Gastrocnemius medialis (tissue), 4 donors: ENCODE measurements at regions not wholly inside any gene's neighbourhood (a gene's known extent, or its start where the extent isn't known, plus 50 kb on each side); places are given as distances from the start of the nearest gene placed in this dataset.

Source experiments
- ATAC-seq, 2 donors: fragments of 150-250 bp; one replicate each; pipeline ENCODE4 v1.9.1; 2016
- DNase-seq, 2 donors: peaks; one replicate each; pipeline ENCODE4 v3.0.0-alpha.2; 2019
- H3K27ac ChIP-seq, 4 donors: fragments of 200-600 bp; sonication (generic); 1 replicate in 1 of 4; 2 replicates in 3 of 4; pipeline ENCODE4 v1.5.1; 2016 to 2018; ENCODE audit warnings: mild to moderate bottlenecking in 2 of 4, moderate library complexity in 1 of 4
- H3K27me3 ChIP-seq, 3 donors: fragments of 200-600 bp; sonication (generic) in 2 of 3; 1 replicate in 1 of 3; 2 replicates in 2 of 3; pipeline versions ENCODE4 v1.5.1 to v1.6.0; 2016 to 2019; ENCODE audit warnings: mild to moderate bottlenecking in 1 of 3, moderate library complexity in 1 of 3
- H3K36me3 ChIP-seq, 2 donors: fragments of 200-600 bp; sonication (generic) in 1 of 2; one replicate each; pipeline ENCODE4 v1.5.1; 2017 to 2018
- H3K4me1 ChIP-seq, 2 donors: fragments of 200-600 bp; sonication (generic) in 1 of 2; one replicate each; pipeline ENCODE4 v1.5.1; 2016 to 2017; ENCODE audit warnings: mild to moderate bottlenecking in 2 of 2
- H3K4me3 ChIP-seq, 4 donors: fragments of 200-600 bp; sonication (generic) in 3 of 4; 1 replicate in 1 of 4; 2 replicates in 3 of 4; pipeline ENCODE4 v1.5.1; 2016 to 2019; ENCODE audit warnings: mild to moderate bottlenecking in 2 of 4
- H3K9me3 ChIP-seq, 3 donors: fragments of 200-600 bp; sonication (generic) in 2 of 3; 1 replicate in 1 of 3; 2 replicates in 2 of 3; pipeline ENCODE4 v1.5.1; 2016 to 2019
- POLR2A ChIP-seq, 2 donors: fragments of 450-650 bp; IDR thresholded peaks; one replicate each; pipeline ENCODE4 v1.6.1; 2017; ENCODE audit warnings: antibody characterized with exemption in 2 of 2, mild to moderate bottlenecking in 2 of 2, moderate library complexity in 2 of 2
- in situ Hi-C, 4 donors: fragments of 200-750 bp; cut with MboI; loops; one replicate each; pipeline versions ENCODE4 v1.15.0 to v1.8.0; 2017; ENCODE audit warnings: low sequenced_read_pairs in 4 of 4
- intact Hi-C: fragments of 100-400 bp; cut with DNase I; formaldehyde crosslinking; loops from one replicate; pipeline ENCODE4 v1.15.1; 2023; ENCODE audit warnings: low total_unique reads
- TF ChIP-seq, protein P1 (sequence below), 5 experiments: fragments of 450-650 bp in 3 of 5; fragments of 200-600 bp in 2 of 5; sonication (generic) in 2 of 5; IDR thresholded peaks in 4 of 5; conservative IDR thresholded peaks in 1 of 5; 1 replicate in 4 of 5; 2 replicates in 1 of 5; pipeline ENCODE4 v1.5.1; 2016 to 2019; ENCODE audit warnings: antibody characterized with exemption in 5 of 5, mild to moderate bottlenecking in 3 of 5, moderate library complexity in 3 of 5

DNA sequence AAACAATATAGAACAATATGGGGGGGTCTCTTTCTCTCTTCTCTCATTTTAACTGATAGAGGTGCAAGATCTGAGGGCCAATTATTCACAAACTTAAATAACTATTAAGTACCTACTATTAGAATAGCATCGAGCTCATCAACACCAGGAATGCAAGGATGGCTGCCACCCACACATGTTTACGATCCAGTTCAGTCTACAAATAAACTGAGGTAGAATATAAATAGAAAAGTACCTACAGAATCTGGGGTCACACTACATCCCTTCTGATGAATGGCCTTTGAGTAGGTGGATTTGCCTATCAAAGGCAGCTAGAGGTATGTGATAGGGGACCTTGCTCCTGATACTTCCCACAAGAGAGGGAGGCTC, 91.8 kb upstream of the ZNF366 start:
- in situ Hi-C loops (no loop called here), intact Hi-C loops (no loop called here)
- TF ChIP-seq, protein P1, sequence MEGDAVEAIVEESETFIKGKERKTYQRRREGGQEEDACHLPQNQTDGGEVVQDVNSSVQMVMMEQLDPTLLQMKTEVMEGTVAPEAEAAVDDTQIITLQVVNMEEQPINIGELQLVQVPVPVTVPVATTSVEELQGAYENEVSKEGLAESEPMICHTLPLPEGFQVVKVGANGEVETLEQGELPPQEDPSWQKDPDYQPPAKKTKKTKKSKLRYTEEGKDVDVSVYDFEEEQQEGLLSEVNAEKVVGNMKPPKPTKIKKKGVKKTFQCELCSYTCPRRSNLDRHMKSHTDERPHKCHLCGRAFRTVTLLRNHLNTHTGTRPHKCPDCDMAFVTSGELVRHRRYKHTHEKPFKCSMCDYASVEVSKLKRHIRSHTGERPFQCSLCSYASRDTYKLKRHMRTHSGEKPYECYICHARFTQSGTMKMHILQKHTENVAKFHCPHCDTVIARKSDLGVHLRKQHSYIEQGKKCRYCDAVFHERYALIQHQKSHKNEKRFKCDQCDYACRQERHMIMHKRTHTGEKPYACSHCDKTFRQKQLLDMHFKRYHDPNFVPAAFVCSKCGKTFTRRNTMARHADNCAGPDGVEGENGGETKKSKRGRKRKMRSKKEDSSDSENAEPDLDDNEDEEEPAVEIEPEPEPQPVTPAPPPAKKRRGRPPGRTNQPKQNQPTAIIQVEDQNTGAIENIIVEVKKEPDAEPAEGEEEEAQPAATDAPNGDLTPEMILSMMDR (IDR thresholded peaks at IDR 0.05 in 4 of 5, conservative IDR thresholded peaks at IDR 0.05 in 1 of 5): no peak
- no peak for TF ChIP-seq POLR2A (IDR thresholded peaks at IDR 0.05)
- no peaks in the 10 kb centered on the region for H3K27me3 ChIP-seq
- no peaks in the 10 kb centered on the region for H3K9me3 ChIP-seq
- no peaks in the 10 kb centered on the region for H3K36me3 ChIP-seq
- DNase-seq (no peak), ATAC-seq (no peak)
- peak overlapping the region in 1 of 4 donors; percentile 79 for H3K27ac ChIP-seq
- H3K4me1 ChIP-seq: peaks cover 13 to 25% of the 10 kb centered on the region in 2 donors
- no peak overlapping the region for H3K4me3 ChIP-seq

DNA sequence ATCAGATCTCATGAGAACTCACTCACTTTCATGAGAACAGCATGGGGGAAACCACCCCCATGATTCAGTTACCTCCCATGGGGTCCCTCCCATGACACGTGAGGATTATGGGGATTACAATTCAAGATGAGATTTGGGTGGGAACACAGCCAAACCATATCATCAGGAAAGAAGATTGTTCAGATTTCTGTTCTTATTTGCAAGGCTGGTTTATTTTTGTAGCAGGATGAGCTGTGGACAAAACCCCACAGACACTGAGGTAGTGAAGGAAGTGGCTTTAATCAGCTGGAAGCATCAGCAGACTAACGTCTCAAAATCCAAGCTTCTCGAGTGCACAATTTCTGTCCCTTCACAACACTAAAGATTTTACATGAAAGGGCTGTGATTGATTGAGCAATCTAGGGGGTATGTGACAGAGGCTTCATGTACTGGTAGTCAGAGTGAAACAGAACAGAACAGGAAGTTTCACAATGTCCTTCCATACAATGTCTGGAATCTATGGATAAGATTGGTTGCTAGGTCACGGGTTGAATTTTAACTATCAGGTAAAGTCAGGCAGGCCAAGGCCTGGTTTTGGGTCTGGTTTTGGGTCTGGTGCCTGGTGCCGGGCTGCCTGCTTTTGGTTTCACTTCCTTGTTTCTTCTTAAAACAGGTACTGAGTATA, 91.3 kb upstream of the ZNF366 start:
- Histone ChIP-seq H3K27ac (peak overlapping the region; percentile 64 to 80 (median 78)), H3K27me3 (no peaks in the 10 kb centered on the region), H3K9me3 (no peaks in the 10 kb centered on the region), H3K36me3 (no peaks in the 10 kb centered on the region), H3K4me1 (peaks cover 13 to 21% of the 10 kb centered on the region in 2 donors), H3K4me3 (no peak overlapping the region)
- TF ChIP-seq, protein P1 (IDR thresholded peaks at IDR 0.05 in 4 of 5, conservative IDR thresholded peaks at IDR 0.05 in 1 of 5): no peak
- TF ChIP-seq POLR2A (IDR thresholded peaks at IDR 0.05): no peak
- no peak for ATAC-seq
- in situ Hi-C loops (no loop called here), intact Hi-C loops (no loop called here)
- DNase-seq: no peak

DNA sequence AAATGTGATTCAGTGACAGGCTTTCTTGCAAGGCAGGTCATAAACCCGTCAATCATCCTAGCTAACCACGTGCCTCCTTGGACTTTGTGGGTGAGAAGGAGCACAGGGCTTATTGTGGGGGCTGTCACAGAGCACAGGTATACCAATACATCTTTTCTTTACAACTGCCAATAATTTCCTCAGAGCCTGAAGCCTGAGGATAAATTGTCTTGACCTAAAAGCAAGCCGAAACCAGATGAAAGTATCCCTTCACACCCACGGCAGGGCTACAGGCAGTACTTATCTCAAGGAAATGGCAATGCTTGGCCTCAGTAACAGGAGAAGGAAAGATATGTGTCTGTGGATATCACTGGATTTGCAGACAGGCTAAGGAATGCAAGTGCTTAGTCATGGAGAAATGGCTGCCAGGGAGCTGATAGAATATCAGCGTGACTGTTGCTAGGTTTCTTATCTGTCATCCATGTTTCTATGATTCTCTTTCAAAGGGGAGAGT, 90.3 kb upstream of the ZNF366 start:
- ATAC-seq: peak; percentile 93 to 96
- no peaks in the 10 kb centered on the region for H3K9me3 ChIP-seq
- TF ChIP-seq POLR2A (IDR thresholded peaks at IDR 0.05): no peak
- TF ChIP-seq, protein P1 (IDR thresholded peaks at IDR 0.05 in 4 of 5, conservative IDR thresholded peaks at IDR 0.05 in 1 of 5): no peak
- in situ Hi-C loops: no loop called here
- H3K27ac ChIP-seq: peak overlapping the region; percentile 64 to 80 (median 78)
- H3K4me1 ChIP-seq: peaks cover 13 to 21% of the 10 kb centered on the region in 2 donors
- H3K27me3 ChIP-seq: no peaks in the 10 kb centered on the region
- intact Hi-C loops: no loop called here
- H3K36me3 ChIP-seq: no peaks in the 10 kb centered on the region
- DNase-seq: peak in 1 of 2 donors; percentile 48
- peak overlapping the region in 2 of 4 donors; percentile 2 to 35 for H3K4me3 ChIP-seq

DNA sequence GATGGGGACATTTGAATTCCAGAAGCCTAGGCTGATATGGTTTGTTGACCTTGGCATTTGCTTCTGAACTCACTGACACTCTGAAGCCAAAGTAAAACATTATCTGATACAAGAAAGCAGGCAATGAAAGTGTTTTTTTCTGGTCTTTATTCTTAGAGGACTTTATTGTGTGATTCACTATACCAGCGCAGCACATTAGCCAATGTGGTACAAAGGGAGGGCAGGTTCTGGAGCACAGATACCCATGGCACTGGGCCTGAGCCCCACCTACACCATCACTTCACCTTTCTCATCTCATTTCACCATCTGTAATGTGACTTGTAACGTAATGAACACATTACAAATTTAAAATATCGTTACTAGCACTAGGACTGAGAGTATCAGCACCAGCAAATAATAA, 89.7 kb upstream of the ZNF366 start:
- ATAC-seq (peak; percentile 17 to 40), DNase-seq (no peak)
- Histone ChIP-seq H3K27ac (peak overlapping the region; percentile 64 to 80 (median 78)), H3K9me3 (no peaks in the 10 kb centered on the region), H3K4me1 (peaks cover 13 to 21% of the 10 kb centered on the region in 2 donors), H3K4me3 (no peak overlapping the region), H3K27me3 (no peaks in the 10 kb centered on the region), H3K36me3 (no peaks in the 10 kb centered on the region)
- in situ Hi-C loops: no loop called here
- intact Hi-C loops: no loop called here
- TF ChIP-seq, protein P1 (IDR thresholded peaks at IDR 0.05 in 4 of 5, conservative IDR thresholded peaks at IDR 0.05 in 1 of 5): no peak
- no peak for TF ChIP-seq POLR2A (IDR thresholded peaks at IDR 0.05)
